T-helper 1 cell treated with Interleukin-12 subunit alpha and Interleukin-12 subunit beta and Interleukin-4 antibody, amounts not matched to agents 30 ng/mL and 1 ng/mL, for 36 hours (primary cell): ENCODE measurements at regions not wholly inside any gene's neighbourhood (a gene's known extent, or its start where the extent isn't known, plus 50 kb on each side); places are given as distances from the start of the nearest gene placed in this dataset.

Experiments
- intact Hi-C: fragments of 100-400 bp; cut with micrococcal nuclease; formaldehyde crosslinking; loops from one replicate; pipeline ENCODE4 v1.15.1; 2024

- intact Hi-C loops = no loop called here
Measured at GRCh38 chr1:239675735-239676134, 289.4 kb downstream of the CHRM3 start.

GRCh38 chr1:239676522-239677273 is 290.3 kb downstream of the CHRM3 start:
- intact Hi-C loops = no loop called here

- intact Hi-C loops = no loop called here
Measured at GRCh38 chr1:239677362-239677761, 291.0 kb downstream of the CHRM3 start.

GRCh38 chr1:239678181-239678580 is 291.8 kb downstream of the CHRM3 start:
- intact Hi-C loops = no loop called here

- intact Hi-C loops = no loop called here
Measured at GRCh38 chr1:239682046-239682445, 295.7 kb downstream of the CHRM3 start.

GRCh38 chr1:239682960-239683359 is 296.6 kb downstream of the CHRM3 start:
- intact Hi-C loops = no loop called here

GRCh38 chr1:239686386-239686785 is 300.0 kb downstream of the CHRM3 start:
- intact Hi-C loops = no loop called here

- intact Hi-C loops = no loop called here
Measured at GRCh38 chr1:239696317-239696716, 309.9 kb downstream of the CHRM3 start.

GRCh38 chr1:239700667-239701066 is 314.3 kb downstream of the CHRM3 start:
- intact Hi-C loops = no loop called here

- intact Hi-C loops = no loop called here
Measured at GRCh38 chr1:239703075-239703474, 316.7 kb downstream of the CHRM3 start.

- intact Hi-C loops = no loop called here
Measured at GRCh38 chr1:239706245-239706892, 320.0 kb downstream of the CHRM3 start.

- intact Hi-C loops = no loop called here
Measured at GRCh38 chr1:239707615-239708014, 321.2 kb downstream of the CHRM3 start.

GRCh38 chr1:239708622-239709021 is 322.3 kb downstream of the CHRM3 start:
- intact Hi-C loops = loop anchor here (1.0 kb wide), 1 partner anchor 11 kb away; no protein-coding TSS in a partner anchor

- intact Hi-C loops = loop anchor here (10.0 kb wide), 1 partner anchor 1923 kb away; no protein-coding TSS in a partner anchor
Measured at GRCh38 chr1:239711768-239712167, 325.4 kb downstream of the CHRM3 start.

- intact Hi-C loops = loop anchor here (5.0 to 10.0 kb wide), 6 partner anchors 95 to 1917 kb away; partner anchors contain the start of gene GREM2
Measured at GRCh38 chr1:239717097-239717917, 330.9 kb downstream of the CHRM3 start.

- intact Hi-C loops = loop anchor here (5.0 to 10.0 kb wide), 6 partner anchors 94 to 1917 kb away; partner anchors contain the start of gene GREM2
Measured at GRCh38 chr1:239717918-239718184, 331.5 kb downstream of the CHRM3 start.

GRCh38 chr1:239718571-239718970 is 332.2 kb downstream of the CHRM3 start:
- intact Hi-C loops = loop anchor here (5.0 to 10.0 kb wide), 6 partner anchors 94 to 1916 kb away; partner anchors contain the start of gene GREM2

GRCh38 chr1:239718997-239719628 is 332.7 kb downstream of the CHRM3 start:
- intact Hi-C loops = loop anchor here (1.0 to 10.0 kb wide), 7 partner anchors 10 to 1916 kb away; partner anchors contain the start of gene GREM2

GRCh38 chr1:239719642-239720258 is 333.4 kb downstream of the CHRM3 start:
- intact Hi-C loops = loop anchor here (1.0 to 10.0 kb wide), 9 partner anchors 10 to 1915 kb away; partner anchors contain the start of genes FH and GREM2

GRCh38 chr1:239722035-239722434 is 335.7 kb downstream of the CHRM3 start:
- intact Hi-C loops = no loop called here
